ENCODE measurements at regions not wholly inside any gene's neighbourhood (a gene's known extent, or its start where the extent isn't known, plus 50 kb on each side); places are given as distances from the start of the nearest gene placed in this dataset.
"Not testable (repeated sequence)": the region's sequence is repeated elsewhere in the genome, so short reads cannot be mapped to it uniquely, and the experiment has no call there.

GRCh38 chr4:179048839-179049453, 1606.7 kb upstream of the AGA start:
- no peak for DNase-seq

DNA sequence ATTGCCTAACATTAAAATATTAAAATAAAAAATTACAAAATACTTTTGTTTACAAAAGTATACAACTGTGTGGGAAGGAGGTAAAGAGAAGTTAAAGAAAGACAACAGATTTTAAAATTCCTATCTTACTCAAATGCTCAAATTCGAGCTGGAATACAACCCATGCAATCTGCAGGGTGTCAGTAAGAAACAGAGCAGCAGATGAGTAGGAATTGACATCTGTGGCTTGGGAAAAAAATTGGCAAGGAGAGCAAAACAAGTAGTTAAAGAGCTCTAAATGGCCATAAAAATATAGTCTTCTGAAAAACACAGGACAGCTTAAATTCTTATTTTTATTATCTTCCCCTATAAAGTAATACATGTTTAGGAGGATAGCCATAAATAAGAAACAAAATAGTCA, 1609.0 kb upstream of the AGA start:
- DNase-seq, result no peak

GRCh38 chr4:179059396-179059795, 1617.2 kb upstream of the AGA start:
- no peak for DNase-seq

GRCh38 chr4:179066254-179066653, 1624.0 kb upstream of the AGA start:
- DNase-seq, result not testable (repeated sequence)

- no peak for DNase-seq
Measured at GRCh38 chr4:179071131-179071530, 1628.9 kb upstream of the AGA start.

- no peak for DNase-seq
Measured at GRCh38 chr4:179076865-179077264, 1634.6 kb upstream of the AGA start.

- DNase-seq, result no peak
Measured at GRCh38 chr4:179095585-179096221, 1653.5 kb upstream of the AGA start.

- no peak for DNase-seq
Measured at GRCh38 chr4:179097741-179098140, 1655.5 kb upstream of the AGA start.

DNA sequence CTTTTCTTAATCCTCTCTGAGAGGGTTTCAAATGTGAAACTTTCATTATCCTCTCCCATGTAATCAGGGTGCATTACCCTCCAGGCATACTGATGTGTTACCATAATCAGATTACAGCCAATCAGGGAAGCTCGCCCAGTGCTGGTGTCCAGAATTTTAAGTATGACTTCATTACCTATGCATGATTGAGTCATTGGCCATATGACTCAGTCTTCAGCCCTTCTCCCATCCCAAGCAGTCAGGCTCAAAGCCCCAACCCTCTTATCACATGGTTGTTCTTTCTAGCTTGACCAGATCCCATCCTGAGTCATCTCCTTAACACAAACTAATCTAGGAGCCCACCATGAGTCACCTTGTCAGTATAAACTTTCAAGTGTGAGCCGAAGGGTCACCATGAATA, 1668.1 kb upstream of the AGA start:
- no peak for DNase-seq

- DNase-seq, result no peak
Measured at GRCh38 chr4:179110816-179111215, 1668.6 kb upstream of the AGA start.

DNA sequence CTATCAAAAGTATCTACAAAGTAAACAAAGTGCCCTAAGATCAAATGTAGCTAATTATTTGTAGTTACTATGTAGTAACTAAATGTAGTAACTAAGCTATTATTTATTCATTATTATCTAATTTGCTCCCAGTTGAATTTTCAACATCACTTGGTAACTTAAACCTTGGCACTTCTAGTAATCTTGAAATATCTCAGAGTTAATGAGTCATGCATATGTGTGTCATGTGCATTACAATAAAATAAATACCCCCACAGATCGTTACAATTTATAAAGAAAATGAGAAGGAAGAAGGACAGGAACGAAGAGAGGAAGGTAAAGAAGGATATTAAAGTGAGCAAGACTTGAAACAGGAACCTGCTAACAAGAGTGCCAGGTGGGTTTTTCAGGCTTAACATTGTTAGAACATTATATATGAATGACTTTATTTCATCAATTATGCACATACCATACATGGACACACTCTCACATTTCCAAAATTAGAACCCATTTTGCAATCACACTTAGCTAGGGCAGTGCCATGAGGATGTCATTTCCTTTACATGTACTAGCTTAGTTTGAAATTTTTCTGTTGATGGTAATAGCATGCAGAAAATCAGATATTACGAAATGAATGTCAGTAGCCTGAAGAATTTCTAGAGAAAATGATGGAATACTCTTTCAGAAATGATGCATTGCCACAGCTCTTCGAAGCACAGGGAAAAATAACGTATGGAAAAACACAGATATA, 1670.4 kb upstream of the AGA start:
- DNase-seq, result no peak

DNA sequence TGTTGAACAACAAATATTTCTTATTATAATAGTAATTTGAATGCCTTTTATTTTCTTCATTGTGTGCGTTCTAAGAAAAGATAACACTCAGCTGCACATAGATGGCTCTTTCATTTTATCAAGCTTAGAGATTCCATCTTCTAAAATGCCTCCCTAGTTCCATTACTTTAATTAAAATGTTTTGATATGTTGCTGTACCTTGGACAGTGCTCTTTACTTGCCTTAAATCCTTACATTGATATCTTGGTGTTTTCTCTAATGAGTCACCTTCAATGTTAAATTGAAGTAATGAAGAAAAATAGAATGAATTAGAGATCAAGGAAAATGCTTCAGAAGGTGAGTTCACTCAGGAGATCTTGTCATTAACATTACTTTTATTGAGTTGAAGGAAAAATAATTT, 1672.4 kb upstream of the AGA start:
- no peak for DNase-seq

- DNase-seq, result no peak
Measured at GRCh38 chr4:179116011-179116410, 1673.8 kb upstream of the AGA start.

GRCh38 chr4:179116581-179116980, 1674.3 kb upstream of the AGA start:
- no peak for DNase-seq

GRCh38 chr4:179123084-179123483, 1680.8 kb upstream of the AGA start:
- DNase-seq, result no peak

GRCh38 chr4:179124419-179124818, 1682.2 kb upstream of the AGA start:
- no peak for DNase-seq

DNA sequence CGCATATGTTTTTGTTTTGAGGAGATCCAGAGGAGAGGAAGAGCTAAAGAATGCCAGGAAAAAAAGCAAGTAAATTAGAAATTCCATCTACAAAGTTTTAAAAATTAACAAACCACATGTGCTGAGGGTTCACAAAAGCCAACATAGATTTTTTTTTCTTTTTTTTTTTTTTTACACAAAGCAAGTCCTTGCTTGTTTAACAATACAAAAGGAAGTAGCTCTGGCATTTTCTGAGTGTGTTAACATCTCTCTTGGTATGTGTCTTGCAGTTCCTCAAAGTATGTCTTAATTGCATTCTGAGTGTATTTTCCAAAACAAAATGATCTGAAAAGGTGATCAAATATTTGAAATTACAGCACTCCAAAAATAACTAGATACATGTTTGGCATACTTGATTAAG, 1682.7 kb upstream of the AGA start:
- DNase-seq, result no peak

DNA sequence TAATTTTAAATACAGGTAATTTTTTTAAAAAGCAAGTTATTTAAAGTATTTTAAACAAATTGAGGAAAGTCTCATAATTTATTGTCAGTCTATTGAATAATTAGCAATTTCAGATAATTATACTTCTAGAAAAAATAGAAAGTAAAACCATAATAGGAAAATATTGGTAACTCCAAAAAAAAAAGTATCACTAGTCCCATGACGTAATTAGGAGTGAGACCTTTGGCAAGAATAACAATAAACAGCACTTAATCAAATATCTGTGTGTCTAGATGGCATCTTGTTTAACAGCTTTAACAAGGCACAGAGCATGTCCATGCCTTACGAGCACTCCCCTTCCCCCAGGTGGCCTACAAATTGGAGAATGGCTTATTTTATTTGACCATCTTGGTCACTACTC, 1683.6 kb upstream of the AGA start:
- no peak for DNase-seq

- DNase-seq, result no peak
Measured at GRCh38 chr4:179128299-179128698, 1686.1 kb upstream of the AGA start.

DNA sequence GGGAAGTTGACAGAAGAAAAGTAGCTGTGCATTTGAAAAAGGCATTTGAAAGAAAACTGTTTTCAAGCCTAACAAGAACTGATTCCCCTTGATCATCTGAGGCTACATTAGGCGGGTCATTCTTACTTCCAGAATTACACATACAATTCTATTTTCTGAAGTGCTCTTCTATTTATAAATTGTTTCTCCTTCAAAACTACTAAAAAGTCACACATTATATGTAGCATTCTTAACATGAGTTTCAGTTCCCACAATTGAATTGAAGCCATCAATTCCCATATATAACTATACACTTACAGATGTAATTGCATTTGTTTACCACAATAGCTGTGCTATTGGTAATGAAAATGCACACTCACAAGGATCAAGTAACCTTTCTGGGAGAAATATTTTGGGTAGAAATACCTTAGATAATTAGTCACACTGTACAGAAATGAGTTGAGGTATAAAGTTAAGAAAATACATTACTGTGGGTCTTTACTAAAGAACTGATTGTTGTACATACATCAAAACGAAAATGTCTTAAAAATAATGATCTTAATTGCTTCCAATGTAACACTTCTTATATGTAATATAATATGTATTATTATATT, 1688.0 kb upstream of the AGA start:
- DNase-seq, result no peak

DNA sequence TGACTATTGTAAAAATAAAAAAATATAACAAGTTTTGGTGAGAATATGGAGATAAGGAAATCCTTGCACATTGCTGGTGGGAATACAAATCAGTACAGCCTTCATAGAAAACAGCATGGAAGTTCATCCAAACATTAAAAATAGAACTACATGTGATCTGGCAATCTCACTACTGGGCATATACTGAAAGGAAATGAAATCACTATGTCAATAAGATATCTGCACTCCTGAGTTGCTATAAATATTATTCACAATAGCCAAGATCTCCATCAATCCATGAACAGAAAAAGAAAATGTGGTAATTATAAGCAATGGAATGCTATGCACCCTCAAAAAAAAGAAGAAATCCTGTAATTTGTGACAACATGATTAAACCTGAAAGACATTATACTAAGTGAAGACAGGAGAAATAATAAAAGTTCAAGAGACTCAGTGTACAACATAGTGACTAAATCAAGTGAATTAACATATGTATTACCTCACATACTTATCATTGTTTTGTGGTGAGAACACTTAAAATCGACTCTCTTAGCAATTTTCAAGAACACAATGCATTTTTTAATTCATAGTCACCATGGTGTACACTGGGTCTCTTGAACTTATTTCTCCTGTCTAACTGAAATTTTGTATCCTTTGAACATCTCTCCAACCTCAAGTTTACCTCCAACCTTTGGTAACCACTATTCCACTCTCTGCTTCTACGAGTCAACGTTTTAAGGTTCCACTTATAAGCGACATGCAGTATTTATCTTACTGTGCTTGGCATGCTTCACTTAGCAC, 1703.7 kb upstream of the AGA start:
- no peak for DNase-seq

GRCh38 chr4:179151770-179152169, 1709.5 kb upstream of the AGA start:
- no peak for DNase-seq

- no peak for DNase-seq
Measured at GRCh38 chr4:179163147-179163546, 1720.9 kb upstream of the AGA start.
